Mesendoderm (in vitro differentiated cells): ENCODE measurements at regions not wholly inside any gene's neighbourhood (a gene's known extent, or its start where the extent isn't known, plus 50 kb on each side); places are given as distances from the start of the nearest gene placed in this dataset.

Experiments
- DNase-seq: peaks from one replicate; pipeline ENCODE4 v3.0.0; 2013
- H2AK5ac ChIP-seq: 2 replicates; pipeline ENCODE4 v1.6.1; 2013; ENCODE audit warnings: low read length, inconsistent platforms
- H2BK120ac ChIP-seq: 2 replicates; pipeline ENCODE4 v1.6.1; 2013; ENCODE audit warnings: low read depth, mild to moderate bottlenecking, low read length, moderate library complexity, mixed read lengths
- H2BK15ac ChIP-seq: replicated peaks from 2 replicates; pipeline ENCODE4 v1.6.1; 2013; ENCODE audit warnings: low read depth, mild to moderate bottlenecking, moderate library complexity
- H2BK5ac ChIP-seq: 2 replicates; pipeline ENCODE4 v1.6.1; 2013; ENCODE audit warnings: low read length, inconsistent platforms
- H3K18ac ChIP-seq: 2 replicates; pipeline ENCODE4 v1.6.1; 2013; ENCODE audit warnings: mild to moderate bottlenecking, low read length, mixed read lengths
- H3K23ac ChIP-seq: one replicate; pipeline ENCODE4 v1.6.1; 2013; ENCODE audit warnings: low read length
- H3K27ac ChIP-seq: 2 replicates; pipeline ENCODE4 v1.5.1; 2013; ENCODE audit warnings: low read depth, mild to moderate bottlenecking, inconsistent platforms, low read length, moderate library complexity
- H3K27me3 ChIP-seq: 2 replicates; pipeline ENCODE4 v1.6.1; 2013; ENCODE audit warnings: low read length, control low read depth, mild to moderate bottlenecking, inconsistent platforms; ENCODE audit not compliant: insufficient read depth, poor library complexity
- H3K36me3 ChIP-seq: 2 replicates; pipeline ENCODE4 v1.6.1; 2013; ENCODE audit warnings: low read length, inconsistent platforms; ENCODE audit not compliant: control insufficient read depth, insufficient read depth
- H3K4ac ChIP-seq: one replicate; pipeline ENCODE4 v1.6.1; 2013; ENCODE audit warnings: low read depth, mild to moderate bottlenecking, low read length, moderate library complexity
- H3K4me1 ChIP-seq: 2 replicates; pipeline ENCODE4 v1.6.1; 2013; ENCODE audit warnings: low read depth, low read length, inconsistent platforms; ENCODE audit not compliant: control insufficient read depth
- H3K4me2 ChIP-seq: 2 replicates; pipeline ENCODE4 v1.6.1; 2013; ENCODE audit warnings: low read length
- H3K4me3 ChIP-seq: 2 replicates; pipeline ENCODE4 v1.5.1; 2013; ENCODE audit warnings: mild to moderate bottlenecking, low read length
- H3K56ac ChIP-seq: one replicate; pipeline ENCODE4 v1.6.1; 2013; ENCODE audit warnings: low read length
- H3K79me1 ChIP-seq: 2 replicates; pipeline ENCODE4 v1.6.1; 2013; ENCODE audit warnings: low read length, inconsistent platforms
- H3K79me2 ChIP-seq: 2 replicates; pipeline ENCODE4 v1.6.1; 2013; ENCODE audit warnings: mild to moderate bottlenecking, low read length; ENCODE audit not compliant: control insufficient read depth, insufficient read depth
- H3K9ac ChIP-seq: 2 replicates; pipeline ENCODE4 v1.6.1; 2013; ENCODE audit warnings: low read length, inconsistent platforms
- H4K5ac ChIP-seq: one replicate; pipeline ENCODE4 v1.6.1; 2013; ENCODE audit warnings: low read length
- H4K8ac ChIP-seq: one replicate; pipeline ENCODE4 v1.6.1; 2013; ENCODE audit warnings: low read depth, mild to moderate bottlenecking, control low read depth, low read length, moderate library complexity
- WGBS: extraction: QIAGEN DNeasy Blood & Tissue Kit; methylation state at CpG from one replicate; pipeline ENCODE4 v1.1.7; 2013; ENCODE audit warnings: low lambda C conversion rate, missing lambda C conversion rate; ENCODE audit not compliant: insufficient coverage; ENCODE audit errors: extremely low coverage; 5-methylcytosine and 5-hydroxymethylcytosine counted together

DNA sequence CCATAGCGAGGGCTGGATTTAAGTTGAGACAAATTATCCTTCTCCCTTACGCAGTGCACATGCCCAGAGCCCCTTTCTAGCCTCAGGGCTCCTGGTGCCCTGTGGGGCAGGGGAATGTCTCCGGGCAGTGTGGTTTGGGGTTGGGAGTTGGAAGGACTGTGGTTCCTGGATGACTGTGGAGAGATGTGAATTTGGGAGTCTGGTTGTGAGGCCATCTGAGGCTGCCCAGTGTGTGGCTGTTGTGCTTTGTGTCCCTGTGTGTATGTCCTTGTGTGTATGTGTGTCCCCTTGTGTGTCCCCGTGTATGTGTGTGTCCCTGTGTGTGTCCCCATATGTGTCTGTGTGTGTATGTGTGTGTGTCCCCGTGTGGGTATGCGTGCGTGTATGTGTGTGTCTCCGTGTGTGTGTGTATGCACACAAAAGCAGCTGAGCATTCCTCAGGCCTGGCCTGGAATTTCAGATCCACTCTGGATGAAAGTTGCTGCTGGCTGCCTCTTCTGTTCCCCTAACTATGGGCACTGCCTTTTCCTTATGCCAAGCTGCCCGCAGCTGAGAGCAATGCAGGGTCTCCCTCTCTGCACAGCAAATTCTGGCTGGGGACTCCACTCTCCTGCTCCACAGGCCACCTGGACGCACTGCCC is 65.4 kb downstream of the UBIAD1 start:
- Histone ChIP-seq H3K56ac (no peak overlapping the region), H4K5ac (no peak overlapping the region), H2BK5ac (no peak overlapping the region), H2AK5ac (no peak overlapping the region), H3K9ac (no peak overlapping the region), H4K8ac (no peak overlapping the region), H3K4me1 (no peaks in the 10 kb centered on the region), H3K27me3 (no peaks in the 10 kb centered on the region), H3K4ac (no peak overlapping the region), H3K79me2 (no peaks in the 10 kb centered on the region), H3K79me1 (no peaks in the 10 kb centered on the region), H3K27ac (no peak overlapping the region), H3K18ac (no peak overlapping the region), H2BK15ac (no peak overlapping the region), H3K23ac (no peak overlapping the region), H3K36me3 (no peaks in the 10 kb centered on the region), H3K4me2 (no peak overlapping the region), H2BK120ac (no peak overlapping the region), H3K4me3 (no peak overlapping the region)
- DNase-seq: no peak
- no CpG with 5 or more reads among the region's 10 CpGs for WGBS

DNA sequence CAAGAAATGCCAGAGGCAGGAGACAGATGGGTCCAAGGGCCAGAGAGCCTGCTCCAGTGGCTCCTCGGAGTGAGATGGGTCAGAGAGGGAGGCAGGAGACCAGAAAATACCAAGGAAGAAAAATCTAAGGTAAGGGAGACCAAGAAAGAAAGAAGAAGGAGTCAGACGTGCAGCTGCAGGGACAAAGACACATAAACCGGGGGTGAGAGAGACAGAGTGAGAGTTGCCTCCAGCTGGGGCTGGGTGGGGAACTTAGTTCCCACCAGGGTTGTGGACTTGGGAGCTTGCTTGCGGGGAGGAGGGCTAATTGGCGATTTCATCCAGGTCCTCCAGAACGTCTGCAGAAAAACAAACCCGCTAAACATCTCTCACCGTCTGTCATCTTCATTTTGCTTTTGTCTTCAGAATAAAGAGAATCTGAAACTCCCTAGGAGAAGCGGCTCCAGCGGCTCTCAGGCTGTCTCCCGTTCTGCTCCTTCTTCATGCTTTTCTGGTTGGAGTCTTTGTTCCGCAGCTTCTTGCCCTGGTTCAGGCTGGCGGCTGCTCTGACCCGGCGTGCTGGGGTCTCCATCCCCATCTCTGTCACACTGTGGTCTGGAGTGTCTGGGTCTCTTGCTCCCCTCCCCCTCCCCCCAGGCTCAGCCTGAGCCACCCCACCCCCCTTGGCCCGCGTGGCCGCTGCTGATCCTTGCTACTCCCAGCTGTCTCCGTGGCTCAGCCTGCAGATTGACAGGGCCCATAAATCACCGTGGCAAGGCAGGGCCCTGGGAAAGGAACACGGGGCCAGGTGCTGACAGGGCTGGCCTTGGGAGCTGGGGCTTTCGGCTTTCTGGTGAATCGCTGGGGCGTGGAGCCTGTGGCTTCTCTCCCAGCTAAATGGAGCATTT is 66.6 kb downstream of the UBIAD1 start:
- H3K23ac ChIP-seq: no peak overlapping the region
- DNase-seq: no peak
- H3K9ac ChIP-seq: peak overlapping the region; percentile 12
- no peak overlapping the region for H4K8ac ChIP-seq
- no peak overlapping the region for H2BK15ac ChIP-seq
- no peak overlapping the region for H2BK120ac ChIP-seq
- no peak overlapping the region for H4K5ac ChIP-seq
- no peak overlapping the region for H2AK5ac ChIP-seq
- H3K27me3 ChIP-seq: no peaks in the 10 kb centered on the region
- H2BK5ac ChIP-seq: no peak overlapping the region
- H3K18ac ChIP-seq: no peak overlapping the region
- WGBS: no CpG with 5 or more reads among the region's 24 CpGs
- H3K79me1 ChIP-seq: no peaks in the 10 kb centered on the region
- H3K4me1 ChIP-seq: no peaks in the 10 kb centered on the region
- H3K4me3 ChIP-seq: no peak overlapping the region
- no peak overlapping the region for H3K56ac ChIP-seq
- H3K4ac ChIP-seq: no peak overlapping the region
- H3K4me2 ChIP-seq: no peak overlapping the region
- no peak overlapping the region for H3K27ac ChIP-seq
- H3K36me3 ChIP-seq: no peaks in the 10 kb centered on the region
- H3K79me2 ChIP-seq: no peaks in the 10 kb centered on the region

DNA sequence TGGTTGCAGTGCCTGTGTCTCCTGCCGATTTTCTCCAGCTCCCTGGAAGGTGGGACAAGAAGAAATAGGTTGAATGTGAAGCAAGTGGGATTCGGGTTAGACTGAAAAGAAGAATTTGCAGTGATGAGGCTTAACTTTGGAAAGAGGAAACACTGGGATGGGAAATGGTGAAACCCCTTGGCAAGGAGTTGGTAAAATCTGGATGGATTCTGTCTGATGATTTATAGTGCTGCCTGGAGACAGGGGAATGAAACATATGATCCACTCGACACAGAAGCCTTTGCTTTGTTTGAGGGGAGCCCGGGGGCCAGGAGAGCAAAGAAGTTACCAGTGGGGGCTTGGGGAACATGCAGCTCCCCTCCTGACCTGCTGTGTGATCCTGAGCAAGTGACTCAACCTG is 67.2 kb downstream of the UBIAD1 start:
- no peak overlapping the region for H3K4me2 ChIP-seq
- H3K23ac ChIP-seq: no peak overlapping the region
- no peak overlapping the region for H2BK120ac ChIP-seq
- H2BK5ac ChIP-seq: no peak overlapping the region
- no peak overlapping the region for H3K56ac ChIP-seq
- H3K27me3 ChIP-seq: no peaks in the 10 kb centered on the region
- H3K27ac ChIP-seq: no peak overlapping the region
- no peak overlapping the region for H3K18ac ChIP-seq
- DNase-seq: no peak
- no peaks in the 10 kb centered on the region for H3K4me1 ChIP-seq
- no peak overlapping the region for H4K8ac ChIP-seq
- no peak overlapping the region for H4K5ac ChIP-seq
- H3K4me3 ChIP-seq: no peak overlapping the region
- H3K9ac ChIP-seq: peak overlapping the region; percentile 12
- no peak overlapping the region for H2BK15ac ChIP-seq
- H3K79me2 ChIP-seq: no peaks in the 10 kb centered on the region
- no peak overlapping the region for H2AK5ac ChIP-seq
- H3K4ac ChIP-seq: no peak overlapping the region
- no peaks in the 10 kb centered on the region for H3K36me3 ChIP-seq
- no peaks in the 10 kb centered on the region for H3K79me1 ChIP-seq
- WGBS: no CpG with 5 or more reads among the region's 4 CpGs

DNA sequence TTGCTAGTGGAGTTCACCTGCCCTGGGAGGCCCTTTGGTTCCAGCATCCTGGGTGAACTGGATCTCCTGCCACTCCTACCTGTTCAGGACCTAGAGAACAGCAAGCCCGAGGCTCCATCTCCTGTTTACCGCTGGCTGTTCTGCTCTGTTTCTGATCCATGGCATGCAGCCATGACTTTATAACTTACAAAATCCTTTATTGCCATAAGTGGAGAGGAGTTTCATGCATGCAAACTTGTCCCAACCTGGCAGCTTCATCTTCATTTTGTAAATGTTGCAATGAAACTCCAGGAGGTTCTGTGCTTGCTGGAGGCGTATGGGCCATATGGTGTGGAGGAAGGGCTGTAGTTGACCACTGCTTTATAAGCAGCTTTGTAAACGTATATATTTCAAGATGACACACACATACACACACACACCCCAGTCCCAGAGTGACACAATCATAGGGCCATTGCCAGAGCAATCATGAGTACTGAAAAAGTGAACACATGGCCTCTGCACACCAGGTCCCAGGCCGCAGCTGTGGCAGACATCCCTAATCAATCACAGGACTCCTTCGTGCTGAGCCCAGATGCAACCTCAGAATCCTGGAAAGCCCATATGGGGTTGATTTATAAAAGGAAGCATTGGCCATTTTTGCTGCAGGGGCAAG is 69.0 kb downstream of the UBIAD1 start:
- Histone ChIP-seq H2BK5ac (no peak overlapping the region), H3K4me1 (no peaks in the 10 kb centered on the region), H2AK5ac (no peak overlapping the region), H2BK15ac (no peak overlapping the region), H4K8ac (no peak overlapping the region), H2BK120ac (no peak overlapping the region), H3K27me3 (no peaks in the 10 kb centered on the region), H4K5ac (no peak overlapping the region), H3K9ac (no peak overlapping the region), H3K18ac (no peak overlapping the region), H3K27ac (no peak overlapping the region), H3K79me2 (no peaks in the 10 kb centered on the region), H3K23ac (no peak overlapping the region), H3K4me3 (no peak overlapping the region), H3K56ac (no peak overlapping the region), H3K4ac (no peak overlapping the region), H3K36me3 (no peaks in the 10 kb centered on the region), H3K79me1 (no peaks in the 10 kb centered on the region), H3K4me2 (no peak overlapping the region)
- no peak for DNase-seq
- no CpG with 5 or more reads among the region's 6 CpGs for WGBS

DNA sequence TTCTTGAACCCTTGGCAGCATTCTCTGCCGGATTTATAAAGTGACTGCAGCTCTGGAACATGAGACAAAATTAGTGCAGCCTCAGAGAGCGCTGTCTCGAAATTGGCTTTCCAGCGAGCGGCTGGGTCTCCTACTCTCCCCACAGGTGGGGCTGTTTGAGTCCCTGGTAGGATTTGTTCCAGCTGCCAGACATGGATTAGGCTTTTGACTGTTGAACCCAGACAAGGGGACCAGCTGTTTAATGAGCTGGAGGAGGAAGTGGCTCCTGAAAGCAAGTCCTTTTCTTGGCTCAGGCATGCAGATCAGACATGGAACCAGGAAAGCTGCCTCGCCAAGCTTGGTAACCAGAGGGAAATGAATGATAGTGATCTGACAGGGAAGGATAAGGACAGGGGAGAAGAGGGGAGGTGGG is 69.6 kb downstream of the UBIAD1 start:
- Histone ChIP-seq H3K18ac (no peak overlapping the region), H2AK5ac (no peak overlapping the region), H3K4me3 (no peak overlapping the region), H3K56ac (no peak overlapping the region), H3K23ac (no peak overlapping the region), H3K9ac (no peak overlapping the region), H3K27ac (no peak overlapping the region), H3K4ac (no peak overlapping the region), H3K36me3 (no peaks in the 10 kb centered on the region), H3K79me1 (no peaks in the 10 kb centered on the region), H4K5ac (no peak overlapping the region), H3K79me2 (no peaks in the 10 kb centered on the region), H2BK15ac (no peak overlapping the region), H2BK120ac (no peak overlapping the region), H3K27me3 (no peaks in the 10 kb centered on the region), H4K8ac (no peak overlapping the region), H3K4me2 (no peak overlapping the region), H3K4me1 (no peaks in the 10 kb centered on the region), H2BK5ac (no peak overlapping the region)
- no CpG with 5 or more reads among the region's 6 CpGs for WGBS
- DNase-seq: peak; percentile 46
